ENCODE measurements at regions not wholly inside any gene's neighbourhood (a gene's known extent, or its start where the extent isn't known, plus 50 kb on each side); places are given as distances from the start of the nearest gene placed in this dataset.

- Histone ChIP-seq H3K4me1 (replicated peaks in 1 of 4; ENCODE audit: control insufficient read depth in 3 of 4, insufficient read depth in 4 of 4, low read length in 3 of 4) (peaks cover 17 to 32% (median 27%) of the 10 kb centered on the region in 4 experiments), H3K79me1 (ENCODE audit: low read depth, low read length) (peaks cover 17% of the 10 kb centered on the region), H2BK15ac (ENCODE audit: low read length) (0 out of 2 replicates have a peak overlapping the region, but pooled peaks have one; percentile 53), H3K4me3 (ENCODE audit: extremely low read depth in 1 of 4, insufficient read depth in 2 of 4, low read depth in 3 of 4, low read length in 4 of 4) (peak overlapping the region in 1 of 4 experiments; percentile 52; a peak in 1 of 8 replicates), H3K9me3 (ENCODE audit: insufficient read depth in 2 of 2, low read depth in 1 of 2, low read length in 1 of 2) (no peaks in the 10 kb centered on the region), H2AK5ac (ENCODE audit: low read depth, low read length) (no peak overlapping the region), H3K9ac (replicated peaks in 1 of 4; ENCODE audit: extremely low read depth in 1 of 4, low read depth in 3 of 4, low read length in 3 of 4) (no peak overlapping the region), H2BK20ac (ENCODE audit: low read length) (peak overlapping the region; percentile 29), H3K4ac (replicated peaks; ENCODE audit: insufficient read length, low read depth, low read length) (peak overlapping the region; percentile 21), H2BK5ac (ENCODE audit: low read depth, low read length) (peak overlapping the region; percentile 98; the same call in 1 of the 2 replicates), H2AFZ (ENCODE audit: low read length) (no peak overlapping the region), H3K56ac (replicated peaks; ENCODE audit: insufficient read length, low read depth, low read length) (no peak overlapping the region), H3K27ac (ENCODE audit: low read depth, low read length) (no peak overlapping the region), H3K4me2 (ENCODE audit: insufficient read depth in 1 of 2, low read depth in 2 of 2, low read length in 2 of 2) (peak overlapping the region; percentile 38 to 76), H3K79me2 (ENCODE audit: control insufficient read depth in 1 of 2, insufficient read depth in 2 of 2, low read length in 2 of 2) (peaks cover 4 to 81% of the 10 kb centered on the region in 2 experiments; a peak in 3 of 4 replicates), H3K23ac (ENCODE audit: insufficient read length) (no peak overlapping the region), H3K14ac (ENCODE audit: insufficient read length) (no peak overlapping the region), H3K18ac (ENCODE audit: extremely low read depth, low read length) (0 out of 2 replicates have a peak overlapping the region, but pooled peaks have one; percentile 81), H2BK120ac (replicated peaks; ENCODE audit: low read depth, low read length) (no peak overlapping the region), H4K20me1 (replicated peaks in 1 of 2; ENCODE audit: control insufficient read depth in 1 of 2, insufficient read depth in 2 of 2, low read length in 2 of 2) (peaks cover 6 to 10% of the 10 kb centered on the region in 2 experiments), H4K5ac (ENCODE audit: insufficient read length, low read depth, low read length) (peak overlapping the region; percentile 32), H2BK12ac (ENCODE audit: low read depth, low read length) (peak overlapping the region; percentile 40; the same call in 1 of the 2 replicates), H4K8ac (ENCODE audit: extremely low read depth, insufficient read depth, low read length) (no peak overlapping the region; the same call in 1 of the 2 replicates), H4K91ac (replicated peaks; ENCODE audit: insufficient read length, low read length) (peak overlapping the region; percentile 84), H3K23me2 (ENCODE audit: low read depth, low read length) (peaks cover 7% of the 10 kb centered on the region; the same call in 1 of the 2 replicates), H3K36me3 (ENCODE audit: control insufficient read depth in 2 of 4, insufficient read depth in 4 of 4, low read length in 3 of 4) (peaks cover 0 to under 1% (median 0%) of the 10 kb centered on the region in 4 experiments; a peak in 2 of 8 replicates), H3K27me3 (replicated peaks in 1 of 4; ENCODE audit: control insufficient read depth in 3 of 4, extremely low read depth in 1 of 4, insufficient read depth in 3 of 4, low read length in 3 of 4) (no peaks in the 10 kb centered on the region)
- CTCF ChIA-PET (ENCODE audit: partially characterized antibody) = interaction anchor here (0.7 to 2.0 kb wide), 4 partner anchors 9 to 276 kb away, joined by 3 to 11 read pairs (median 7); no protein-coding TSS in a partner anchor
- DNase-seq (ENCODE audit: low read depth in 1 of 2, low spot score in 2 of 2) (no peak), FAIRE-seq (no peak)
- POLR2A ChIA-PET (ENCODE audit: partially characterized antibody) = interaction anchor here (0.6 to 4.0 kb wide), 5 partner anchors 11 to 57 kb away, joined by 3 to 31 read pairs (median 4); no protein-coding TSS in a partner anchor
- TF ChIP-seq NRF1 (IDR thresholded peaks at IDR 0.05; ENCODE audit: low read depth, low read length) (no peak), KDM1A (IDR thresholded peaks at IDR 0.05; ENCODE audit: borderline replicate concordance, low read length) (peak; percentile 72; the same call in 1 of the 2 replicates), RNF2 (IDR thresholded peaks at IDR 0.05; ENCODE audit: borderline replicate concordance, low read depth, low read length, missing control alignments, poor library complexity, severe bottlenecking) (no peak)
- WGBS, 2 experiments (ENCODE audit: extremely low coverage in 1 of 2, insufficient coverage in 1 of 2, insufficient read length in 1 of 2, insufficient replicate concordance in 2 of 2, low coverage in 1 of 2, low lambda C conversion rate in 2 of 2, missing lambda C conversion rate in 1 of 2) = 91% methylated on average over 6 of the region's 6 CpGs; no CpG with 5 or more reads in 1 of the 2 experiments
Measured at GRCh38 chr17:77464988-77465357, 324.2 kb downstream of the SEC14L1 start.
